ENCODE measurements at regions not wholly inside any gene's neighbourhood (a gene's known extent, or its start where the extent isn't known, plus 50 kb on each side); places are given as distances from the start of the nearest gene placed in this dataset.

DNA sequence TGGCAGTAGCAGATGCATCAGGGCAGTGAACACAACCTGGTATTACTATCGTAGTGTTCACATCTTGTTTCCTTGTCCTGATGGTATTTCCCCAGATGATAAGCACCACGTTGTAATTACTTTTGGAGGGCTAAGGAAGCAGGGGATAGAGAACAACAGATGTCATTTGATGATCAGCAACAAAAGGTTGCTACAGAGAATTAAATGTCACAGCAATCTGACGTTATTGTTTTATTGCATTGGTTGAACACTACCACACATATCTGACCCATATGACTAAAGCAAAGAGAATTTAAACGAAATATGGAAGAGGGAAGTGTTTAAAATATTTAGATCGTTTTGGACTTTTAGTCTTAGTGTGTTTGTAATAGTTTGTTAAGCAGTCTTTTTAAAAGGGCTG is 408.3 kb downstream of the SH3GL2 start:
- TF ChIP-seq, protein P1, sequence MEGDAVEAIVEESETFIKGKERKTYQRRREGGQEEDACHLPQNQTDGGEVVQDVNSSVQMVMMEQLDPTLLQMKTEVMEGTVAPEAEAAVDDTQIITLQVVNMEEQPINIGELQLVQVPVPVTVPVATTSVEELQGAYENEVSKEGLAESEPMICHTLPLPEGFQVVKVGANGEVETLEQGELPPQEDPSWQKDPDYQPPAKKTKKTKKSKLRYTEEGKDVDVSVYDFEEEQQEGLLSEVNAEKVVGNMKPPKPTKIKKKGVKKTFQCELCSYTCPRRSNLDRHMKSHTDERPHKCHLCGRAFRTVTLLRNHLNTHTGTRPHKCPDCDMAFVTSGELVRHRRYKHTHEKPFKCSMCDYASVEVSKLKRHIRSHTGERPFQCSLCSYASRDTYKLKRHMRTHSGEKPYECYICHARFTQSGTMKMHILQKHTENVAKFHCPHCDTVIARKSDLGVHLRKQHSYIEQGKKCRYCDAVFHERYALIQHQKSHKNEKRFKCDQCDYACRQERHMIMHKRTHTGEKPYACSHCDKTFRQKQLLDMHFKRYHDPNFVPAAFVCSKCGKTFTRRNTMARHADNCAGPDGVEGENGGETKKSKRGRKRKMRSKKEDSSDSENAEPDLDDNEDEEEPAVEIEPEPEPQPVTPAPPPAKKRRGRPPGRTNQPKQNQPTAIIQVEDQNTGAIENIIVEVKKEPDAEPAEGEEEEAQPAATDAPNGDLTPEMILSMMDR (IDR thresholded peaks at IDR 0.05; ENCODE audit: low read depth, low read length, missing control alignments): no peak
- H3K4me3 ChIP-seq (replicated peaks; ENCODE audit: low read depth, low read length): no peak overlapping the region
- DNase-seq (ENCODE audit: extremely low read depth, low read depth): no peak

DNA sequence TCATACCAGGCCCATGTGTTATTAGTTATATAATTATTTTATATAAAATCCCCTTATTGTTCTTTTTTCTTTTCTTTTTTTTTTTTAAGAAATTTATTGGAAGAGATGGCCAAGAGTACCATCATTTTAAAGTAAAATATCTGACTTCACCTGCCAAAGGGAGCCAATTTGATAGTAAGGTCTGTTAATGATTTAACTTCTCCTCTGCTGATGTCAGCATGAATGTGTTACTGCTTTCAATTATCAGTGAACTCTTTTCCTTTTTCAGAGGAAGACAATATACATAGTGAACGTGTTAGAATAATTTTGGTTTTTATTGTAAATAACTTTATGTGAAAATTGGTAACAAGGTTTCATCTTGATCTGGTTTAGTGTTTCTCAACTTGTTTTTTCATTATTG is 409.6 kb downstream of the SH3GL2 start:
- DNase-seq (ENCODE audit: extremely low read depth, low read depth): no peak
- TF ChIP-seq, protein P1 (IDR thresholded peaks at IDR 0.05; ENCODE audit: low read depth, low read length, missing control alignments): no peak
- H3K4me3 ChIP-seq (replicated peaks; ENCODE audit: low read depth, low read length): no peak overlapping the region

DNA sequence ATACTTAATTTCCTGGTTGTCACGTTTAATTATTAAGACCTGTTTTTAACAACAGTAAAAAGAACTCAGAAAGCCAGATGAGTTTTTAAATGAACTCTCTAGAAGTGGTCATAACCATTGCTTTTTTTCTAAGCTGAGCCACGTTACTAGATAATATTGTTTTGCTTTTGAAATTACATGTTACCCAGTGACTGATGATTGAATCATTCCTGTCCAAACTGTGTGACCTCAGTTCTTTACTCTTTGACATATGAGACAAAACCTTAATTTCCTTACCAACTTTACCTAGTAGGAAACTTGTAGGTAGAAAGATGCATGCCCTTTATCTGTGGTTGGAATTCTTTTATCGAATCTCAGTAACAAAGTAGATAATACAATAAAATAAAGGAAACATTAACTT is 411.7 kb downstream of the SH3GL2 start:
- TF ChIP-seq, protein P1 (IDR thresholded peaks at IDR 0.05; ENCODE audit: low read depth, low read length, missing control alignments): no peak
- no peak overlapping the region for H3K4me3 ChIP-seq (replicated peaks; ENCODE audit: low read depth, low read length)

DNA sequence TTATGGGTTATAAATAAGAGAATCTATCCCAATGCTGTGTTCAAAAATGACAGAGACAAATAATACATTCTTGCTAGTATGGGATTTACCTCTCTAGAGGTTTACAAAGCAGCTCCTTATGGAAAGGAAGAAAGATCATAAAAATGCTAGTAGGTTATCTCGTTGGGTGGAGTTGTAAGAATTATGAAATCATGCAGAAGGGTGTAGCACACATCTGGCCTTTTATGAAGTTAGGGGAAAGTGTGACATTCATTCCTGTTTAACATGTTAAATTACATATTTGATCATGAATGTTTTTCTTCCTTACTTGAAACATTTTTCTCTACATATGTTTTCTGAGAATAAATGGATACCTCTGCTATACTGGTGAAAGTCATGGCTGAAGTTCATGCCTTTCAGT is 414.2 kb downstream of the SH3GL2 start:
- no peak for DNase-seq (ENCODE audit: extremely low read depth, low read depth)
- TF ChIP-seq, protein P1 (IDR thresholded peaks at IDR 0.05; ENCODE audit: low read depth, low read length, missing control alignments): no peak
- H3K4me3 ChIP-seq (replicated peaks; ENCODE audit: low read depth, low read length): no peak overlapping the region

More for the DNA sequence above, 411.7 kb downstream of the SH3GL2 start:
- no peak for DNase-seq (ENCODE audit: extremely low read depth, low read depth)

DNA sequence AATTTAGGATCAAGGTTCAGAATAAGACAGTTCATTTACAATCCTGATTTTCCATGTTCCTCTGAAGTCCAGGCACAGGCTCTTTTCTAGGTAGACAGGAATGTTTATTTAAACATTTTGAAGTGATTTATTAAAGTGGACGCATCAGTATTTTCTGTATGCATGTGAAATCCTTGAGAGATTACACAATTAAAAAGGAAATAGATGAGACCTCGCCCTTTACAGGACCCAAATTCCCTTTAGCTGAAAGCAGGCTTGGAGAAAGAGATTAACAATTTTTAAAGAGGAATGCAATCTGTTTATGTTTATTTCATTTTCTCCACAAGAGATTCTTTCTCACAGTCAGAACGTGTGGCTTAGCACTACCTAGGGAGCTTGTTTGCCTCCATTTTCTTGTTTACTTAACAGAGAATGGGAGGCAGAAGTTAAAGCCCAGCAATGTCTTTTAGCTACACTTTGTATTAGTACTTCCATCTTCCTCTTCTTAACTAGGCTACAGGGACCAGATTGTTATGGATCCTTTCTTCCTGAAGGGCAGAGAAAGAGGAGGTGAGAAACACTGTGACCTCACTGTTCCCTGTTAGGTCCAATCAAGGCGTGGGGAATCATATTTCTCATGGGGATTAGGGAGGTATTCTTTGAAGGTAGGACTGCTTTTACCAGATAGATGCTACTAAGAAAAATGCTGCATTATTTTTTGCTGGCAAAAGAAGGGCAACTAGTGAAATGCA is 416.0 kb downstream of the SH3GL2 start:
- TF ChIP-seq, protein P1 (IDR thresholded peaks at IDR 0.05; ENCODE audit: low read depth, low read length, missing control alignments): no peak
- DNase-seq (ENCODE audit: extremely low read depth, low read depth): no peak
- no peak overlapping the region for H3K4me3 ChIP-seq (replicated peaks; ENCODE audit: low read depth, low read length)

DNA sequence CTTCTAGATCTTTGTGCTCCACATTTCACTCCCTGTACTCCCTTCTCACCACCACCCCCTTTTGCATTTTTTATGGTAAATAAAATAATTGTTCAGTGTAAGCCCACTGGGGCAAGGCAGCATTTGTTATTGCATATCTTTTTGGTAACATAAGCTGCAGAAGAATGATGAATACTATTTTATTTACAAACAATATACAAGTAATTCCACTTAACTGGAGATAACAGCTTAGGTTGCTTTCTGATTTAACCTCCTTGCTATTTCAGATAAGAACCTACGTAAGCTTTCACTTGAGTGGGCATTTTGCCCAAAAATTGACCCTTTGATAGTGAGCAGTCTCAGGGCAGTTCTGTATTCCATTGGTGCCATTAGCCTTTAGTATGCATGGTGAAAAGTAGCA is 417.9 kb downstream of the SH3GL2 start:
- no peak overlapping the region for H3K4me3 ChIP-seq (replicated peaks; ENCODE audit: low read depth, low read length)
- no peak for DNase-seq (ENCODE audit: extremely low read depth, low read depth)
- TF ChIP-seq, protein P1 (IDR thresholded peaks at IDR 0.05; ENCODE audit: low read depth, low read length, missing control alignments): no peak

All from HFF-Myc (cell line).